ENCODE measurements at regions not wholly inside any gene's neighbourhood (a gene's known extent, or its start where the extent isn't known, plus 50 kb on each side); places are given as distances from the start of the nearest gene placed in this dataset.

- H3K36me3 ChIP-seq = no peaks in the 10 kb centered on the region
- no peak for DNase-seq
- H3K27ac ChIP-seq (replicated peaks) = no peak overlapping the region
- H3K27me3 ChIP-seq (ENCODE audit: low read depth) = no peaks in the 10 kb centered on the region
- H3K4me3 ChIP-seq = no peak overlapping the region
- intact Hi-C loops (cut with micrococcal nuclease) = no loop called here
- H3K9me3 ChIP-seq (replicated peaks) = no peaks in the 10 kb centered on the region
- peaks cover 12% of the 10 kb centered on the region for H3K4me1 ChIP-seq
- TF ChIP-seq, protein P1, sequence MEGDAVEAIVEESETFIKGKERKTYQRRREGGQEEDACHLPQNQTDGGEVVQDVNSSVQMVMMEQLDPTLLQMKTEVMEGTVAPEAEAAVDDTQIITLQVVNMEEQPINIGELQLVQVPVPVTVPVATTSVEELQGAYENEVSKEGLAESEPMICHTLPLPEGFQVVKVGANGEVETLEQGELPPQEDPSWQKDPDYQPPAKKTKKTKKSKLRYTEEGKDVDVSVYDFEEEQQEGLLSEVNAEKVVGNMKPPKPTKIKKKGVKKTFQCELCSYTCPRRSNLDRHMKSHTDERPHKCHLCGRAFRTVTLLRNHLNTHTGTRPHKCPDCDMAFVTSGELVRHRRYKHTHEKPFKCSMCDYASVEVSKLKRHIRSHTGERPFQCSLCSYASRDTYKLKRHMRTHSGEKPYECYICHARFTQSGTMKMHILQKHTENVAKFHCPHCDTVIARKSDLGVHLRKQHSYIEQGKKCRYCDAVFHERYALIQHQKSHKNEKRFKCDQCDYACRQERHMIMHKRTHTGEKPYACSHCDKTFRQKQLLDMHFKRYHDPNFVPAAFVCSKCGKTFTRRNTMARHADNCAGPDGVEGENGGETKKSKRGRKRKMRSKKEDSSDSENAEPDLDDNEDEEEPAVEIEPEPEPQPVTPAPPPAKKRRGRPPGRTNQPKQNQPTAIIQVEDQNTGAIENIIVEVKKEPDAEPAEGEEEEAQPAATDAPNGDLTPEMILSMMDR (IDR thresholded peaks at IDR 0.05; ENCODE audit: borderline replicate concordance) = no peak
These were observed 50.3 kb upstream of the OSBPL11 start for GRCh38 chr3:125645616-125646015.

DNA sequence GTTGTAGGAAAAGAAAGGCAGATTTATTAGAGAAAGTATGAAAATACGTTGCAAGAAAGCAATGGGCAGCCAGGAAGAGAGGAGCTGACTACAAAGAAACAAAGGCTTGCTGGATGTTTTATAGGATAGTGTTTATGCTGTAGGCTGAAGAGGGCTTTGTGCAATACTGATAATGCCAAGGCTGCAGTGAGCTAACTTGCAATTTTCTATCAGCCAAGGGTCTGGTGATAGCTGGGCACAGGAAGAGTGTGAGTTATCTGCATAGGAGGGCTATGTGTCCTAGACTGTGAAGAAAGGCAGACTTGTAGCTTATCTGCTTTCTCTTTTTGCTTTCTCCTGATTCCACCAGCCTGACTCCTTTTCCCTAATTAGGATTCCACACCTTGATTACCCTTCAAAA lies 51.3 kb upstream of the OSBPL11 start:
- Histone ChIP-seq H3K27me3 (ENCODE audit: low read depth) (no peaks in the 10 kb centered on the region), H3K4me1 (peaks cover 12% of the 10 kb centered on the region), H3K36me3 (no peaks in the 10 kb centered on the region), H3K27ac (replicated peaks) (no peak overlapping the region), H3K4me3 (no peak overlapping the region), H3K9me3 (replicated peaks) (no peaks in the 10 kb centered on the region)
- intact Hi-C loops (cut with micrococcal nuclease) = no loop called here
- no peak for DNase-seq
- TF ChIP-seq, protein P1 (IDR thresholded peaks at IDR 0.05; ENCODE audit: borderline replicate concordance) = no peak

DNA sequence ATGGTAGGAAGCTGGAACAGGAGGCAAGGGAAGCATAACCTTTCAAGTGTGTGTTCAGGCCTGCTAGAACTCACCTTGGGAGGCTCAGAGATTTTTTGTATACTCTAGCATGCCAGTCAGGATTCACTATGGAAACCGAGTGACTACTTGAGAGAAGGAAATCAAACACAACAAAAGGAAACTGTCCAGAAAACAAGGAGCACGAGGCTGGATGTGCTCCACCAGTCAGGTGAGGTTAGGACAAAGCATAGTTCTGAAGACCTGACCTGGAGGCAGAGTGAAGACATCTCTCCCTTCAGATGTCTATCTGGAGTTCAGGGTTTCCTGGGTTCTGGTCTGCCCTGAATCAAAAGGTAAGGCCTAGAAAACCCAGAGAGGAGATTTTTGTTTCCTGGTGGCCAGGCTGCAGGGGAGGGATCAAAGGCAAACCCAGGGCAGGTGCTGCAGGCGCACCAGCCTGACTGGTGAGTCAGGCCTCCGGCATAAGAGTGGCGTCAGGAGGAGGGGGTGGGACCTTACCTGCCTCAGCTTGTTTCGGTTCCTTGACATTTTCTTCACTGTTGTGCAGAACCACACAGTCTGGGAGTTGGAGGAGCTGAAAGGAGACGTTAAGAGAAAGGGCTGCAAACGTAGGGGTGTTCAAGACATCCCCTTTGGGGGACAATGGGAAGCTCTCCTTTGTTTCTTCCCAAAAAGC lies 52.2 kb upstream of the OSBPL11 start:
- no peak overlapping the region for H3K27ac ChIP-seq (replicated peaks)
- DNase-seq = no peak
- intact Hi-C loops (cut with micrococcal nuclease) = no loop called here

GRCh38 chr3:125651244-125651643 lies 55.9 kb upstream of the OSBPL11 start:
- intact Hi-C loops (cut with micrococcal nuclease) = no loop called here
- H3K27me3 ChIP-seq (ENCODE audit: low read depth) = no peaks in the 10 kb centered on the region
- TF ChIP-seq, protein P1 (IDR thresholded peaks at IDR 0.05; ENCODE audit: borderline replicate concordance) = no peak

More for the DNA sequence above, 52.2 kb upstream of the OSBPL11 start:
- TF ChIP-seq, protein P1 (IDR thresholded peaks at IDR 0.05; ENCODE audit: borderline replicate concordance) = no peak
- no peaks in the 10 kb centered on the region for H3K36me3 ChIP-seq
- H3K4me1 ChIP-seq = peaks cover 12% of the 10 kb centered on the region
- H3K4me3 ChIP-seq = no peak overlapping the region
- H3K9me3 ChIP-seq (replicated peaks) = no peaks in the 10 kb centered on the region
- no peaks in the 10 kb centered on the region for H3K27me3 ChIP-seq (ENCODE audit: low read depth)

GRCh38 chr3:125652349-125652748 lies 57.1 kb upstream of the OSBPL11 start:
- TF ChIP-seq, protein P1 (IDR thresholded peaks at IDR 0.05; ENCODE audit: borderline replicate concordance) = no peak
- no peak overlapping the region for H3K4me3 ChIP-seq
- no peaks in the 10 kb centered on the region for H3K4me1 ChIP-seq
- H3K36me3 ChIP-seq = no peaks in the 10 kb centered on the region
- no peak overlapping the region for H3K27ac ChIP-seq (replicated peaks)
- H3K9me3 ChIP-seq (replicated peaks) = no peaks in the 10 kb centered on the region
- intact Hi-C loops (cut with micrococcal nuclease) = no loop called here
- H3K27me3 ChIP-seq (ENCODE audit: low read depth) = no peaks in the 10 kb centered on the region
- DNase-seq = no peak

More at GRCh38 chr3:125651244-125651643, 55.9 kb upstream of the OSBPL11 start:
- DNase-seq = no peak
- Histone ChIP-seq H3K27ac (replicated peaks) (no peak overlapping the region), H3K9me3 (replicated peaks) (no peaks in the 10 kb centered on the region), H3K4me1 (no peaks in the 10 kb centered on the region), H3K4me3 (no peak overlapping the region), H3K36me3 (no peaks in the 10 kb centered on the region)

All from left ventricle myocardium inferior (tissue), 1 donor.